ENCODE measurements at regions not wholly inside any gene's neighbourhood (a gene's known extent, or its start where the extent isn't known, plus 50 kb on each side); places are given as distances from the start of the nearest gene placed in this dataset.

GRCh38 chr2:21393173-21393572 is 269.4 kb downstream of the TDRD15 start (continued):
- TF ChIP-seq BRD4 (CRISPR knock-in tag; IDR thresholded peaks at IDR 0.05) (no peak), PRDM10 (CRISPR knock-in tag; IDR thresholded peaks at IDR 0.05; ENCODE audit: low read depth) (no peak)

GRCh38 chr2:21395366-21395765 is 271.6 kb downstream of the TDRD15 start:
- POLR2A ChIA-PET = no interaction called here
- Histone ChIP-seq H3K27me3 (ENCODE audit: control insufficient read depth in 1 of 2, insufficient read depth in 2 of 2, low read length in 2 of 2) (no peaks in the 10 kb centered on the region), H3K9ac (ENCODE audit: insufficient read depth, low read depth, low read length) (no peak overlapping the region), H3K4me1 (ENCODE audit: insufficient read depth, low read length) (no peaks in the 10 kb centered on the region), H3K4me2 (ENCODE audit: low read depth, low read length) (no peak overlapping the region), H3K79me2 (ENCODE audit: insufficient read depth, low read length) (no peaks in the 10 kb centered on the region), H3K9me3 (ENCODE audit: low read length) (no peaks in the 10 kb centered on the region), H3K4me3 (replicated peaks in 1 of 3; ENCODE audit: insufficient read depth in 1 of 3, low read depth in 2 of 3, low read length in 3 of 3) (no peak overlapping the region), H4K20me1 (ENCODE audit: insufficient read depth, low read length) (no peaks in the 10 kb centered on the region), H2AFZ (ENCODE audit: low read length) (no peak overlapping the region), H3K36me3 (replicated peaks in 1 of 2; ENCODE audit: control insufficient read depth in 1 of 2, insufficient read depth in 2 of 2, low read length in 2 of 2) (no peaks in the 10 kb centered on the region), H3K27ac (ENCODE audit: extremely low read length, insufficient read depth, low read length) (no peak overlapping the region)
- CTCF ChIA-PET (ENCODE audit: low intra/inter-chr PET ratio, low total read pairs) = no interaction called here
- FAIRE-seq = peak; percentile 90
- BruUV-seq (replicated peaks) = no TSS peak
- intact Hi-C loops (cut with micrococcal nuclease; ENCODE audit: unreplicated experiment) = loop anchor here (5.0 kb wide), 1 partner anchor 218 kb away; no protein-coding TSS in a partner anchor
- WGBS (ENCODE audit: low lambda C conversion rate) = 15% methylated on average over 4 of the region's 4 CpGs
- ATAC-seq = peak; percentile 99
- peak; percentile 35 for DNase-seq (ENCODE audit: low spot score)
- in situ Hi-C loops (cut with HindIII; ENCODE audit: extremely low pct_ligation_motif_present, low pct_unique_long_range_greater_than_20kb) = no loop called here
- TF ChIP-seq ZNF646 (CRISPR knock-in tag; IDR thresholded peaks at IDR 0.05) = 0 out of 2 replicates have a peak, but pooled peaks have one; percentile 49
- TF ChIP-seq SMC3 (IDR thresholded peaks at IDR 0.05; ENCODE audit: low read length) = peak; percentile 32; the same call in 1 of the 2 replicates
- TF ChIP-seq CTCF (CRISPR knock-in tag; IDR thresholded peaks at IDR 0.05) = peak; percentile 67
- no peak for TF ChIP-seq DR1 (CRISPR knock-in tag; IDR thresholded peaks at IDR 0.05)
- no peak for TF ChIP-seq CREB1 (IDR thresholded peaks at IDR 0.05)
- TF ChIP-seq CREB1 (CRISPR knock-in tag; IDR thresholded peaks at IDR 0.05) = no peak
- TF ChIP-seq HOXA9 (CRISPR knock-in tag; IDR thresholded peaks at IDR 0.05; ENCODE audit: borderline replicate concordance) = no peak
- TF ChIP-seq ZBTB21 (CRISPR knock-in tag; IDR thresholded peaks at IDR 0.05) = no peak

Data from HepG2 (cell line).